PC-3 (cell line): ENCODE measurements at regions not wholly inside any gene's neighbourhood (a gene's known extent, or its start where the extent isn't known, plus 50 kb on each side); places are given as distances from the start of the nearest gene placed in this dataset.

Source experiments
- CTCF ChIP-seq: fragments of 300-600 bp; sonication (generic); conservative IDR thresholded peaks from 2 replicates; pipeline ENCODE4 v1.5.1; 2017; ENCODE audit warnings: antibody characterized with exemption, low read depth, mild to moderate bottlenecking, low read length
- EZH2phosphoT487 ChIP-seq: fragments of 300-600 bp; sonication (generic); IDR thresholded peaks from 2 replicates; pipeline ENCODE4 v1.6.1; 2018; ENCODE audit warnings: mild to moderate bottlenecking, antibody characterized with exemption, low read length, borderline replicate concordance

- TF ChIP-seq CTCF (no peak), EZH2phosphoT487 (no peak)
These were observed 225.5 kb downstream of the ANKRD7 start for GRCh38 chr7:118449797-118450567.
